Left colon (tissue), 2 donors: ENCODE measurements at regions not wholly inside any gene's neighbourhood (a gene's known extent, or its start where the extent isn't known, plus 50 kb on each side); places are given as distances from the start of the nearest gene placed in this dataset.
A peak's percentile ranks its signal among the peaks of the same experiment; 100 is the strongest.

Experiments
- ATAC-seq: fragments of 200-7000 bp; cut with Tn5 transposase; one replicate; pipeline ENCODE4 v1.9.1; 2020; ENCODE audit warnings: mild to moderate bottlenecking, moderate library complexity
- DNase-seq, 2 donors: peaks; one replicate each; pipeline ENCODE4 v3.0.0-alpha.2; 2020
- intact Hi-C, 2 donors: fragments of 100-400 bp; cut with DNase I in 1 of 2; cut with micrococcal nuclease in 1 of 2; formaldehyde crosslinking; loops; one replicate each; pipeline versions ENCODE4 v1.11.2 to v1.14.0; 2022; cut with DNase I, micrococcal nuclease
- donor health status: DM: no; HTN: no; CAD: no.
- donor health status: DM: yes; HTN: yes; CAD: no.

DNA sequence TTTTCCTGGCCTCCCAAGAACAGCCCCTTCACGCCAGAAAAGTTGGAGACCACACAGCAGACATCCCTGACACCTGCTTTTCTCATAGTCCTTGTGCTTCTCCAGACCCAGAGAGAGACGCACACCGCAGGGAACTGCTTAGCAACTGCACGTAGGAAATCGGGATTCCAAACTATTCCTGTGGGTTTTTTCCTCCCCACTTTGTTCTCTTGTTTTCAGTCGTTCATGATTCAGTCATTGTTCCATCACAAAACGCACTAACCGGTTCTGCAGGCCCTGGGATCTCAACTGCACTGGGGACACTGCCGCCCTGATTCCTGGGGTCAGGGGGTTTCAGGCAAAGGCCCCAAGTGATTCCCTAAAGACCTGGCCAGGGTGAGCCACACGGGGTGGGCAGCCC, 588.0 kb upstream of the KLF4 start:
- DNase-seq (no peak), ATAC-seq (no peak)
- intact Hi-C loops = no loop called here

DNA sequence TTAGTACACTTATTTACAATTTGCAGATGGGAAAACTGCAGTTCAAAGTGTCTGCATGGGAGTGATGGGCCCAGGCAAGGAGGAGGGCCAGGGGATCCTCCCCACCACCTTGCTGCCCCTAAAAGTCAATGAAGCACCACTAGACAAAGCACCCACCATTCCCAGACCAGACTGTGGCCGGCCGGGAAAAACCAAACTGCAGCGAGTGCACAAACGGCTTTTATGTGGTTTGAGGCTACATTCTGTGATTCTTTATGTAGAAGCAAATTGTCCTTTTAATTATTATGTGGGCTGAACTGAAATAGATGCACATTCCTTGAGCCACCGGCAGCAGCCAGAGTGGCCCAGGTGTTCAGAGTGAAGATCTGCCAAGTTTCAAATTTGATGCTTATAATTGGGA, 585.3 kb upstream of the KLF4 start:
- intact Hi-C loops = no loop called here
- no peak for DNase-seq
- ATAC-seq = no peak

DNA sequence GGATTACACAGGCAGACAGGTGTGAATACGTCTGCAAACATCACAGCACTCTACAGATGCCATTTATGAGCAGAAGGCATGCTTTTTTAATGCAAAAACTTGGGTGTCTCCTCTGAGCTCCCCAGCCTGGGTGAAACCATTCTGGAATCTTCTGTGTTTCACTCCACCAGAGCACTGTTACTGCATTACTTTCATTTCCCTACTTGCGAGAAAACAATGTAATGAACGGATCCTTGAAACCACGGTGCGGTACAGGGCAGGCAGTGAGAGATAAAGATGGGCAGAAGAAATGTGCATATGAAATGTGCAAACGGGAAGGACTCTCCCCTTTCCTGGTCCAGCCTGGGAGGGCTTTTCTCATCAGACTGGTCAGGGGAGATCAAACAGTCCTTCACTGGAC, 584.3 kb upstream of the KLF4 start:
- ATAC-seq (no peak), DNase-seq (no peak)
- intact Hi-C loops = no loop called here

DNA sequence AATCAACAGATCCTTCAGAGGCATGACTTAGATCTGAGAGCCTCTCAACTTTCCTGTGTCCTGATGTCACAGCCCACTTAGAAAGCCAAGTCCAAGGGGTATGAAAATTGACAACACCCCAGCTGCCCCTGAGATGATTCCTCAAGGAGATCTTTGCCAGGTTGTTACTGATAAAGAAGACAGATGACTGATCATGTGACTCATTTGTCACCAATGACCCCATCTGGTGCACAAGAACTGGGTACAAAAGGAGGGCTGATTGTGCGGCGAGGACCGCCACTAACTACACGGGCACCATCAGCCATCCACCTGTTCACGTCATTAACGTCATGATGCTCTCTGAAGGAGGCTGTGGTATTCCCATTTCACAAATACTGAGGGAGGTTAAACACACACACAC, 583.2 kb upstream of the KLF4 start:
- DNase-seq (no peak), ATAC-seq (no peak)
- intact Hi-C loops = no loop called here

DNA sequence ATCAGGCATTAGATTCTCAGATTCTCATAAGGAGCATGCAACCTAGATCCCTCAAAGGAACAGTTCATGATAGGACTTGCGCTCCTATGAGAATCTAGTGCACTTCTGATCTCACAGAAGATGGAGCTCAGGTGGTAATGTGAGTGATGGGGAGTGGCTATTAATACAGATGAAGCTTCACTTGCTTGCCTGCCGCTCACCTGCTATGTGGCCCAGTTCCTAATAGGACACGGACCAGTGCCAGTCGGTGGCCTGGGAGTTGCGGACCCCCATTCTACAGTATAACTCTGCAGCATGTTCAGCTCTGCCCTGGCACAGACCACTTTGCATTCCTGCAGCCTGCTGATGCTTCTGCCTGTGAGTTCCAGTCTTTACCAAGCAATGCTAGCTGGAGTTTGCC, 581.3 kb upstream of the KLF4 start:
- intact Hi-C loops = no loop called here
- ATAC-seq (no peak), DNase-seq (no peak)

DNA sequence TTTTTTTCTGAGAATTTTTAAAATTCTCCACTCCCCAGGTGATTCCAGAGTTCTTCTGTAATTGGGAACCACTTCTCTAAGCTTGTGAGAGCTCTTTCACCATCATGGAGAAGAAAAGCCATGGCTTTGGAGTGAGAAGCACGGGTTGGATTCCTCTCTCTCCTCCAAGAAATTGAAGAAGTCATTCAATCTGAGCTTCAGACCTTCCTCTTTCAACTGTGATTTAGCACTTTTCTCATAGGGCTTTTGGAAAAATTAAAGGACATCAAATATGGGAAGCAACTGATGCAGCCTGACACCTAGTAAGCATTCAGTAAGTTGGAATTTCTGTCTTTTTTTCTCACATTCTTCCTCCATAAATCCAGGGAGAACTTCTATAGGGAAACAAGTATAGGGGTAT, 580.4 kb upstream of the KLF4 start:
- intact Hi-C loops = no loop called here
- ATAC-seq (no peak), DNase-seq (no peak)

DNA sequence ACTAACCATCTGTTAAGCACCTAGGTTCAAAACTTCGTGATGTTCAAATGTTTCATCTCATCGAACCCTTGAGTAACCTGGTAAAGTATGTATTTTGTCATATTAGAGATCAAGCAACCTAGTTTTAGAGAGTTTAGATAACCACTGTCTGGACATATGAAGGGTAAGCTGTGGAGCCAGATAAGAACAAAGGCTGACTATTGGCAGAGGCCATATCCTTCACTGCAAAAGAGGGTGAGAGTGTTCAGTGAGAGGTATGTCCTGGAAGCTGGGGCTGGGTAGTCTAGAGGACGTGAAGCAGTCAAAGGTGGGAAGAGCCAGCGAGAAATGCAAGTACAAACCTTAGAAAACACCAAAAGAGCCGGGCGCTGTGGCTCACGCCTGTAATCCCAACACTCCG, 573.1 kb upstream of the KLF4 start:
- intact Hi-C loops = no loop called here
- ATAC-seq (no peak), DNase-seq (no peak)

DNA sequence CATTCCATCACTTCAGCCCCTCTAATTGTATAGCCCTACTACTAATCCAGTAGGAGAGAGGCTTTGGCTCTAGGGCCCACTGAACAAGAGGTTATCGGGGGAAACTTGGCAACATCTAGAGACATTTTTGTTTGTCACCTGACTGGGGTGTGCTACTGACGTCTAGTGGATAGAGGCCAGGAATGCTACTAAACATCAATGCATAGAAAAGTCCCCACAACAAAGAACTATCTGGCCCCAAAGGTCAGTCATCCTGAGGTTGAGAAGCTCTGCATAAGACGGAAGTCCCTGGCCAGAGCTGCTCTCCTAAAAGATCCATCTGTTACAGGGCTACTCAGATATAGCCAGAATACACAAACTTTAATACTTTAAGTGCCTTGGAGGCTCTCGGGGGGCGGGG, 570.6 kb upstream of the KLF4 start:
- ATAC-seq = no peak
- no peak for DNase-seq
- intact Hi-C loops = no loop called here

DNA sequence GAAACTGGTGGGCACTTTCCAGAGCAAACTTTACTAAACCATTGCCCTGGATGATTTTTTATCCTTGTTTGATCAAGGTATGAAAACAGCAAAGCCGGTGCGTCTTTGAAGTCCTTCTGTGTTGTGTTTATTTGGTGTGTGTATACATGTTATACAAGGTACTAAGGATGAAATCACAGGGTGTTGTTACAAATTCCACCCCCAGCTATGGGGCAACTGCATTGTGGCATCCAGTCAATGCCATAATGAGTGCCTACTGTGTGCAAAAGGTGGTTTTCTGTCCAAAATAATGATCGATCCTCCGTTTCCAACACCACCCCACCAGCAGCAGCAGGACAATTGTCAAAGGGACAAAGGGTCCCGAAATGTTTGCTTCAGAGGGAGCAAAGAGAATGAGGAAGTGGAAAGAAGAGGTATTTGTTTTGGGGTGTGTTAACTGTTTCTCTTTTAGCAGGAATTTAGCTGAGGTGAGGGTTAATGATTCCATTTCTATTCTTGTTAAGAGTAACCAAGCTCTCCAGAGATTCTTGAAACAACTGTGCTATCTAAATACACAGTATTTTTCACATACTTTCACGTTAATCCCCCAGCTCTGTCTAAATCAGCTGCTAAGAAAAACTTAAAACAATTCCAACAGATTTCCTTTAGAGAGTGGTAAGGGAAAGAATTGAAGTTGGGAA, 568.7 kb upstream of the KLF4 start:
- ATAC-seq (peak; percentile 48), DNase-seq (no peak)
- intact Hi-C loops = no loop called here

DNA sequence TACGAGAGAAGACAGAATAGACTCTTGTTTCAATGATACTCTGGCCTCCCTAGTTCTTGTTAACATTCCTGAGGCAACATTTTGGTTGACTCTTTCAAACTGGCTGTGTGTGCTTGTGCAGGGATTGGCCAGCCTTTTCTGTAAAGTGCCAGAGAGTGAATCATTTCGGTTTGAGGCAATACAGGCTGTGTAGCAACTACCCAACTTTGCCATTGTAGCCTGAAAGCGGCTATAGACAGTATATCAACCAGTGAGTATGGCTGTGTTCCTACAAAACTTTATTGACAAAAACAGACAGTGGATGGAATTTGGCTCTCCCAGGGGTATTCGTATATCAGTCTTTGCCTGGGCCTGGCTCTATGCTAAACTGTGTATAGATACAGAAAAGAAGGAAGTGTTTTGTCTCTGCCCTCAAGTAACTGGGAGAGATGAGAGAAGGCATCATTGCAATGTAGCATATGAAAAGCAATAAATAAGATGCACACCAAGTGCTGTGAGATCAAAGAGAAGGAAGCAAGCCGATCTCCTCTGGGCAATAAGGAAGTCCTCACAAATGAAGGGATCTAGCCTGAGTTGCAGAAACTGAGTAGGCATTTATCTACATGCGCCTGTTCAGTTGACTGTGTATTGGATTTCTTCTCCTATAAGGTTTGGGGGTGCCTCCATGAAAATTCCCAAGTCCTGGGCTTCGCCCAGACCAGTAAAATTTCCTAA, 568.0 kb upstream of the KLF4 start:
- ATAC-seq (peak; percentile 75), DNase-seq (peak in 1 of 2 donors; percentile 43)
- intact Hi-C loops = no loop called here

DNA sequence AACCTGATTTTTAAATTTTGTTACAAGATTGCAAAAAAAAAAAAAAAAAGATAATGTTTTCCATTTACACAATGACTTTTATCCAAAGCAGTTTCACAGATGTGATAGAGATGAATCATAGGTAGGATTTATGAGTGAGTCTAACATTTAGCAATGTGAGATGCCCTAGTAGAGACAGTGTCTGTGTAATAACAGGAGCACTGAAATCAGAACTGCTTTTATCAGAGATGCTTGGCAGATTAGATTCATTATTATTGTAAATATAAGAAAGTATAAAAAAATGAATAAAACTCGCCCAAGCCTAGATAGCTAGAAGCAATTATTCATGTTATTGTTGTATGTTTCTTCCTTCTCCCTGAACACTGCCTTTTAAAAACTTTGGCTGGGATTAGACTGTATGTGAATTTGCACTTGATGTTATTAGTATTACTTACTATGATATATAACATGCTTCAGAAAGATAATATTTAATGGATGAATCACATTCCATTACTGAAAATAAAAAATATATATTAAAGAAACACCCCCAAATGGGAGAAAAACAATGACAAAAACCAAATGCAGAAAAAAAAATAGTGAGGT, 567.3 kb upstream of the KLF4 start:
- ATAC-seq (no peak), DNase-seq (no peak)
- intact Hi-C loops = no loop called here

DNA sequence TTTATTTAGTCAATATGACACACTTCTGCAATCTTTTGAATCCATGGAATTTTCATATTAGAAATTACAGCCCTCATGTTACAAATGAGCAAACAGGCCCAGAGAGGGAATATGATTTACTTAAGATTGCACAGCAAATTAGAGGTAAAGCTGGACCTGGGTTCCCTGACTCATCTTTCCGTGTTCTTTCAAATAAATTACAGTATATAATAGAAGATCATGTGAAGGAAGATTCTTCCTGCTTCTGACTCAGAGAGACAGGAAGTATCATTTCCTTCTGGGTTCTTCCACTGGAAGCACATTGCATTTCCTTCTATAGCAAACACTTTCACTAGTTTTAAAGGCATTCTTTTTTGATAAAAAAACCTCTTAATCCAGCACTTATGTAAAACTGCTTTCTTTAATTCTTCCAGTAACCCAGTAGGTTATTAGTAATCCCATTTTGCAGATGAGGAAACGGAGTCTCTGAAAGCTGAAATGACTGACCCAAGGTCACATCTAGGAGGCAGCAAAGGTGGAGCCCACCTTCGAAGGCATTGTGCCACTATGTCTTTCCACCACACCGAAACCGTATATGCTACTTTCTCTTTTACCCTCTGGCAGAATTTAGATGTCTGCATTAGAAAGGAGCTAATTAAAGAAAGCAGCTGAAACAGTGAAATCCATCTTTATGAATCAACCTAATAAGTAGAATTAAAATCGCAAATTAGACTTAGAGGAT, 566.7 kb upstream of the KLF4 start:
- intact Hi-C loops = no loop called here
- ATAC-seq = peak; percentile 41

DNA sequence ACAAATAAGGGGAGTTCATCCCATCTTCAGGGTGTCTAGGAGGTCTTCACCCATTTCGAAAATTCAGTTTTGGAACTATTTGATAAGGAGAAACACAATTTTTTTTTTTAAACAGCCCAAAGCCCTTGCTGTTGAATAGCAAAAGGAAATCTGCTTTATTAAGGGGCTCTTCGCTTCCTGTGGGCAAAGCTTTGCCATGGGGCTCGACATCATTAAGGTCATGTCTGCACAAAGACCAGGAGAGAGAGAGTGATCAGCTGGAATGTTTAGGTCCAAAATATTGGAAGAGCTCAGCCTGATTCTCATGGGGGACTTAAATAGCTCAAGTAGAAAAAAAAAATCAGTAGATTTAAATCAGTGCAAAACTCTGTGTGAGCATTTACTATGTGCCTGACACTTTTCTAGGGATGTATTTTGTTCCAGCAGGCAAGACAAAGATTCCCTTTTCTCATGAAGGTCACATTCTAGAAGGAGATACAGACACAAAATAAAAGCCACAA, 564.6 kb upstream of the KLF4 start:
- intact Hi-C loops = no loop called here
- ATAC-seq (no peak), DNase-seq (no peak)

More for the DNA sequence above, 566.7 kb upstream of the KLF4 start:
- no peak for DNase-seq

DNA sequence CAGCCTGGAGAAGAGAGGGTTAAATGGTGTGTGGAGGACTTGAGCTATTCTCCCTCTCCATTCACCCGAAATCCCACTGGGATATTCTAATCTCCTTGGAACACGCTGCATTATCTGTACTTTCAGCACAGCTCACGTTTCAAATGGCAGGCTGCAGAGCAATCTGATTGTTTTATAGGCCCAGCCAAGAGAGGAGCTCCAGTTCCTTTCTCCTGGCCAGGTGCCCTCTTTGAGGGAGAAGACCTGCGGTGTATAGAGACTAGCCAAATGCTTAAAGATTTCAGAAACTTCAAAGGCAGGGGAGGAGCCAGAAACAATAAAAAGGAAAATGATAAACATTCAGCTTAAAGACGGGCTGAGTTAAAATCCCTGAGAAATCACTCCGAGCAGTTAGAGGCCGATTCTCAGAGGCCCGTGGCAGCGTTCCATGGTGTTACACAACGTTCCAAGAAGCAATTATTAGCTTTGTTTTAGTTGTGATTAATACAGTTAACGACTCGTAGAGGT, 564.0 kb upstream of the KLF4 start:
- DNase-seq (peak; percentile 64 to 79), ATAC-seq (peak; percentile 61)
- intact Hi-C loops = no loop called here

DNA sequence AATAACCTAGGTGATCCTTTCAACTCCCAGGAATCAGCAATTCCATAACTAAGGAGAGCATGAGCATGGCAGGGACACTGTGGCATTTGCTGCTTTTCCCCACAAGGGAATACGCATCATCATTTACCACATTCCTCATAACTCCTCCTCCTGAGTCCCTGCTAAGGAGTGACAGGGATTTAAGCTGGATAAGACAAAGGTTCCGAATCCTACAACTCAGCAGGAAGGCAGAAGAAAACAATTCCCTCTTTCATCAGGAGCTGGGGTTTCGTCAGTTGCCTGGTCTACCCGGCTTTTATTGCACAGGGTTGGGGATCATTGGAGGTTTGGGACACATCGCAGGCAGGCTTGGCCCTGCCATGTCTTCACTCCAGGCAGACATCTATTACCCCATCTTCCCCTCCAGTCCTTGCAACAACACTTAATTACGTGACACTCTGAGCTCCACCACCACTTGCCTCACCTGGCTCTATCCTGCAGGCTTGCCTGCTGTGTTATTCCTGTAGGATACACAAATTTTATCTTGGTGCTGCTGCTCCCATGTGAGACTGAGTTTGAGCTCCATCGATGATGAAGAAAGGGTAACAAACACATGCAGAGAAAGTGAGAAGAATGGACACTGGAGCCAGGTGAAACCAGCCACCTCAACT, 563.0 kb upstream of the KLF4 start:
- intact Hi-C loops = no loop called here
- ATAC-seq = no peak

DNA sequence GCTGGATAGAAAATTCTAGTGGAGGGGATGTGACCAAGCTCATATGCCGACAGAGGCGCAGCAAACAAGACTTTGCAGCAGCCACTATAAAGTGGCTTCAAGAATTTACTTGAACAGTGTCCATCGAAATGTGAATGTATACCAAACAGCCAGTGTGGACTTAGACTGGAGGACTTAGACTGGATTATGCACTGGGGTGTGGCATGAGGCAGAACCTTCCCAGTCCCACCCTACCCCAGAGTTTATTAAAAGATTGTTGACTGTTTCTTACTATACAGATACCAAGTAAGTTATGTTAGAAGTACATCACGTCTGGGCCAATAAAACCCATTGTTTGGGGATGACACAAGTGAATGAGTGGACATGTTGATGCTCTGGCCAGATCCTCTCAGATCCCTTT, 561.3 kb upstream of the KLF4 start:
- ATAC-seq (peak; percentile 85), DNase-seq (no peak)
- intact Hi-C loops = no loop called here

More for the DNA sequence above, 563.0 kb upstream of the KLF4 start:
- no peak for DNase-seq

DNA sequence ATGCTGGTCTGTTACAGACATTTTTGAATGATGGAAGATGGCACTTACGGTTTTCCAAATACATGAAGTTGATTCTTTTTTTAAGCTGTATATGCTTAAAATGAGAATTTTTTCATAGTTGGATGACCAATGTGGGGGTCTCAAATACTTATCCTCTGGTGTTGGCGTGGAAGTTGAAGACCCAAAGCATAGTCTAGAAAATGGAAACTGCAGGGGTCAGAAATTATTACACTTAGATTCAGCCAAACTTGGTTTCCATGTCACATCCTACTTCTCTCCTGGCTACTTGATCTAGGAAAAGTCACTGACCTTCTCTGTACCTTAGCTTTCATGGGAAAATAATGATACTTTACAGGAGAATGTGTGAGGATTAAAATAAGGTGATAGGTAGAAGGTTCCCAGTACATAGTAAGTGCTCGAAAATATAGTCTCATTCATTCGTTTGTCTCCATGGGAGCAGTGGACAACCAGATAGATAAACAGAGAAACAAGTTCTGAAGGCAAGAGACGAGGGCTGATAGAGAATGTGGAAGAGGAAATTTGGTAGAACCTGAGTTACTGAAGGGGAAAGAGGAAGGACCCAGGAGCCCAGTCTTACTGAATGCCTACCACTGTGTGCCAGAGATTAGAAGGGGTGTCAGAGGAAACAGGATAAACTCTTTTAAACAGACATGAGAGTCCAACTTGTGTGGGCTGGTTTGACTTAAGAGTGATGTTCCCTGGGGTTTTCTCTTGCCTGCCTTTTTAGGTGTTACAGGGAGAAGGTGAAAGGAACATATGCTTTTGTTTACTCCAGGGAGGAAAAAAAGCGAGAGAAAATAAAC, 560.3 kb upstream of the KLF4 start:
- no peak for DNase-seq
- no peak for ATAC-seq
- intact Hi-C loops = no loop called here

DNA sequence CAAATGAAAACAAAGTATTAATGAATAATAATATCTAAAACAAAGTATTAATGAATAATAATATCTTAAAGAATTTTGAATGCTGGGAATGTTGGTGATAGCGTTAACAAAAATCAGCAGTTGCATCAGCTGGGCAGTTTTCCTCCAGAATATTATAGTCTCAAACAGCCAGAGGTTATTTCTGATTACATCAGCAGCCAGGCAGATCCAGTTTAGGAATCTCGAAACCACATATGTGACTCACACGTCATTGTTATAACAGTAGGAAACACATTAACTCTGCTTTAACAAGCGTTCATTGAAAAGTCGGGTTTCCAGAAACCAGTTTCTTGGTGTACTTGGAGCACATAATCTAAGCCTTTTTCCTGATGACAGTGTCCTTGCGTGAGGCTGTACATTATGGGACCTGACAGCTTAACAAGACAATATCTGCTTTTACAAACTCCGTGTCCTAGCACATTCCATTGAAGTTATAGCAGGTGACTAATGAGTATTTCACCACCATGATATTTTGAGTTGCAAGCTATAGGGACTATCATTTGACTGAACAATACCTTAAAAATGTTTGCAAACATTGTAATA, 559.5 kb upstream of the KLF4 start:
- DNase-seq (no peak), ATAC-seq (no peak)
- intact Hi-C loops = no loop called here
